Brain microvascular endothelial cell (primary cell): ENCODE measurements at regions not wholly inside any gene's neighbourhood (a gene's known extent, or its start where the extent isn't known, plus 50 kb on each side); places are given as distances from the start of the nearest gene placed in this dataset.

Experiments used
- DNase-seq: peaks from one replicate; pipeline ENCODE4 v3.0.0-alpha.2; 2020
- H3K27ac ChIP-seq: fragments of 250-450 bp; sonication (Bioruptor Pico); 2 replicates; pipeline ENCODE4 v1.5.1; 2020; ENCODE audit warnings: mild to moderate bottlenecking, moderate library complexity
- H3K27me3 ChIP-seq: fragments of 250-450 bp; sonication (Bioruptor Pico); replicated peaks from 2 replicates; pipeline ENCODE4 v1.5.1; 2020; ENCODE audit warnings: mild to moderate bottlenecking
- H3K36me3 ChIP-seq: fragments of 250-450 bp; sonication (Bioruptor Pico); replicated peaks from 2 replicates; pipeline ENCODE4 v1.5.1; 2020; ENCODE audit warnings: mild to moderate bottlenecking
- H3K4me3 ChIP-seq: 2 replicates; pipeline ENCODE4 v1.5.1; 2011; ENCODE audit warnings: low read depth, mild to moderate bottlenecking, control low read depth, low read length, moderate library complexity
- CTCF ChIP-seq: IDR thresholded peaks from 2 replicates; pipeline ENCODE4 v1.5.1; 2011; ENCODE audit warnings: low read depth, mild to moderate bottlenecking, moderate library complexity, low read length, control low read depth, inconsistent platforms; ENCODE audit errors: missing control alignments
- in situ Hi-C: cut with HindIII; loops from 2 replicates; pipeline ENCODE4 v1.10.0; 2017; ENCODE audit warnings: low sequenced_read_pairs, low pct_ligation_motif_present

- Histone ChIP-seq H3K27ac (no peak overlapping the region), H3K27me3 (no peaks in the 10 kb centered on the region), H3K36me3 (no peaks in the 10 kb centered on the region), H3K4me3 (no peak overlapping the region)
- no peak for TF ChIP-seq CTCF
- no peak for DNase-seq
- in situ Hi-C loops, result no loop called here
Measured at GRCh38 chr6:103124471-103124870, 1731.0 kb downstream of the GRIK2 start.

DNA sequence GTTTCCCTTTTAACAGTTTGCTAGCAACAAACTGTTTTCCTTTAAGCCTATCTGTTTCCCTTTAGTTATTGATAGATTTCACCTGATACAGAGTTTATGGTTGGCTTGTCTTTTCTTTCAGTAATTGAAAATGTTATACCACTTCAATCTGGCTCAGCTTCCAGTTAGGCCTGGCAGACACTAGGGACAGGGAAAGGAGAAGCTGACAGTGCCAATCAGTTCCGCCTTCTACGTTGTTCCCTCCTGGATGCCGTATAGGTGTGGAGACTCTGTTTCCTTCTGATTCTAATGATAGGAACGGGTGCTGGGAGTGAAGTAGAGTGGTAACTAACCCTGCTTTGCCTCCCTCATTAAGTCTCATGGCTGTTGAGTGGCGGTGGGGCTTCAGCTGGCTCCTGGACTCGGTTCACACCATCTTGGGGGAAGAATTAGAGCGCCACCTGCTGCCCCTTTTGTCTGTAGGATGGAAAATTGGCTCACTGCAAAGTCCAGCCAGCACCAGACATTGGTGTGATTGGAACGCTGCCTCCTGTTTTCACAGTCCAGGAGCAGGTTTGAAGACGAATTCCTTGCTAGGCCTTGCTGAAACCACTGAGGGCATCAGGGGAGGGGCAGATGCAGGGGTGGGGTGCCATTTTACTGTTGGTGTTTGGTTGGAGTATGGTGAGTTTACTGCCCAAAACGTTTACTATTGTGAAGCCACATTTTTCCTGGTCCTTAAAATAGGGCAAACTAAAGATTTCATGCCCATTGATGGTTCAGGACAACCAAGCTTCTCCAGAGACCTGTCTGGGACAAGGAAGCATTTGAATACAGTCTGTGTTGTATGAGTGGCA lies 1729.5 kb downstream of the GRIK2 start:
- peak; percentile 40 for DNase-seq

GRCh38 chr6:103119056-103119455 lies 1725.5 kb downstream of the GRIK2 start:
- no peaks in the 10 kb centered on the region for H3K27me3 ChIP-seq
- no peak for DNase-seq
- in situ Hi-C loops, result no loop called here
- H3K27ac ChIP-seq, result no peak overlapping the region
- no peak overlapping the region for H3K4me3 ChIP-seq
- TF ChIP-seq CTCF, result no peak
- no peaks in the 10 kb centered on the region for H3K36me3 ChIP-seq

More for the DNA sequence above, 1729.5 kb downstream of the GRIK2 start:
- Histone ChIP-seq H3K4me3 (no peak overlapping the region), H3K36me3 (no peaks in the 10 kb centered on the region), H3K27me3 (no peaks in the 10 kb centered on the region), H3K27ac (no peak overlapping the region)
- in situ Hi-C loops, result no loop called here
- TF ChIP-seq CTCF, result peak; percentile 78

- DNase-seq, result no peak
- H3K36me3 ChIP-seq, result no peaks in the 10 kb centered on the region
- no peak for TF ChIP-seq CTCF
- no peak overlapping the region for H3K27ac ChIP-seq
- H3K4me3 ChIP-seq, result no peak overlapping the region
- in situ Hi-C loops, result no loop called here
- H3K27me3 ChIP-seq, result no peaks in the 10 kb centered on the region
Measured at GRCh38 chr6:103114582-103114981, 1721.1 kb downstream of the GRIK2 start.

- in situ Hi-C loops, result no loop called here
- no peak for DNase-seq
- no peak overlapping the region for H3K27ac ChIP-seq
- H3K36me3 ChIP-seq, result no peaks in the 10 kb centered on the region
- no peak for TF ChIP-seq CTCF
- H3K27me3 ChIP-seq, result no peaks in the 10 kb centered on the region
- no peak overlapping the region for H3K4me3 ChIP-seq
Measured at GRCh38 chr6:103113416-103113815, 1719.9 kb downstream of the GRIK2 start.

- in situ Hi-C loops, result no loop called here
- Histone ChIP-seq H3K27ac (no peak overlapping the region), H3K27me3 (no peaks in the 10 kb centered on the region), H3K4me3 (no peak overlapping the region), H3K36me3 (no peaks in the 10 kb centered on the region)
- DNase-seq, result no peak
- TF ChIP-seq CTCF, result no peak
Measured at GRCh38 chr6:103107985-103108384, 1714.5 kb downstream of the GRIK2 start.
